SK-N-SH (cell line): ENCODE measurements at regions not wholly inside any gene's neighbourhood (a gene's known extent, or its start where the extent isn't known, plus 50 kb on each side); places are given as distances from the start of the nearest gene placed in this dataset.

ENCODE experiments used
- CTCF ChIA-PET: fragments of 300-600, 350-600 bp; formaldehyde crosslinking; extraction: SDS; loops from one replicate; lab custom pipeline; 2021; lab: Yijun Ruan, JAX
- POLR2A ChIA-PET: fragments of 350-600 bp; sonication (Branson Sonifier 250); formaldehyde crosslinking; extraction: SDS; loops from one replicate; lab custom pipeline; 2020; ENCODE audit warnings: antibody characterized with exemption, inconsistent platforms; lab: Yijun Ruan, JAX
- DNase-seq: peaks from one replicate; pipeline ENCODE4 v3.0.0; 2012
- H2AFZ ChIP-seq: fragments of 200-600 bp; sonication (generic); 2 replicates; pipeline ENCODE4 v1.8.1; 2016; ENCODE audit warnings: antibody characterized with exemption, mild to moderate bottlenecking, low read depth
- H3F3A ChIP-seq: fragments of 200-600 bp; sonication (generic); replicated peaks from 2 replicates; pipeline ENCODE3; 2016; ENCODE audit warnings: antibody characterized with exemption, mild to moderate bottlenecking; ENCODE audit not compliant: insufficient read depth
- H3K27ac ChIP-seq, 2 experiments: fragments of 200-500 bp in 1 of 2; fragments of 200-600 bp in 1 of 2; sonication (Bioruptor generic) in 1 of 2; sonication (generic), shearing (Covaris generic) in 1 of 2; 2 replicates each; pipeline versions ENCODE4 v1.5.1 to v1.6.1; 2014 to 2016; ENCODE audit warnings: low read depth in 2 of 2, inconsistent platforms in 1 of 2, low read length in 1 of 2, mild to moderate bottlenecking in 1 of 2, mixed read lengths in 1 of 2
- H3K27me3 ChIP-seq: fragments of 200-600 bp; sonication (generic), shearing (Covaris generic); 2 replicates; pipeline ENCODE4 v1.6.1; 2016; ENCODE audit warnings: mixed run types; ENCODE audit not compliant: insufficient read depth
- H3K36me3 ChIP-seq, 2 experiments: fragments of 200-500 bp in 1 of 2; fragments of 200-600 bp in 1 of 2; sonication (Bioruptor generic) in 1 of 2; sonication (generic) in 1 of 2; replicated peaks in 1 of 2; 2 replicates each; pipeline versions ENCODE3 to v1.5.1; 2014 to 2016; ENCODE audit warnings: low read length in 1 of 2, mild to moderate bottlenecking in 1 of 2; ENCODE audit not compliant: insufficient read depth in 2 of 2, control insufficient read depth in 1 of 2
- H3K4me1 ChIP-seq, 2 experiments: fragments of 200-500 bp in 1 of 2; fragments of 200-600 bp in 1 of 2; sonication (Bioruptor generic) in 1 of 2; sonication (generic), shearing (Covaris generic) in 1 of 2; 2 replicates each; pipeline versions ENCODE4 v1.5.1 to v1.6.1; 2014 to 2016; ENCODE audit warnings: low read depth in 1 of 2, low read length in 1 of 2, mixed run types in 1 of 2; ENCODE audit not compliant: insufficient read depth in 2 of 2, control insufficient read depth in 1 of 2
- H3K4me2 ChIP-seq: fragments of 200-600 bp; sonication (generic), shearing (Covaris generic); 2 replicates; pipeline ENCODE4 v1.6.1; 2017; ENCODE audit warnings: mixed run types
- H3K4me3 ChIP-seq, 2 experiments: fragments of 200-500 bp in 1 of 2; fragments of 200-600 bp in 1 of 2; sonication (Bioruptor generic) in 1 of 2; sonication (generic), shearing (Covaris generic) in 1 of 2; 2 replicates each; pipeline versions ENCODE4 v1.5.1 to v1.8.1; 2014 to 2016; ENCODE audit warnings: low read depth in 2 of 2, inconsistent platforms in 1 of 2, low read length in 1 of 2, mild to moderate bottlenecking in 1 of 2, mixed read lengths in 1 of 2, moderate library complexity in 1 of 2
- H3K79me2 ChIP-seq: fragments of 200-600 bp; sonication (generic); 2 replicates; pipeline ENCODE4 v1.8.1; 2017; ENCODE audit warnings: mild to moderate bottlenecking; ENCODE audit not compliant: insufficient read depth
- H3K9ac ChIP-seq: fragments of 200-600 bp; sonication (generic); 2 replicates; pipeline ENCODE4 v1.6.1; 2017; ENCODE audit warnings: mixed run types
- H3K9me2 ChIP-seq: fragments of 200-600 bp; sonication (generic); 2 replicates; pipeline ENCODE4 v1.6.1; 2017; ENCODE audit warnings: mixed run types
- H3K9me3 ChIP-seq: fragments of 200-600 bp; sonication (generic); 2 replicates; pipeline ENCODE4 v1.6.1; 2017; ENCODE audit warnings: mixed run types, mild to moderate bottlenecking, moderate library complexity
- H4K20me1 ChIP-seq: fragments of 200-600 bp; sonication (generic); 2 replicates; pipeline ENCODE4 v1.6.1; 2017; ENCODE audit warnings: mild to moderate bottlenecking, mixed run types; ENCODE audit not compliant: insufficient read depth
- CHD2 ChIP-seq: fragments of 150-350 bp; IDR thresholded peaks from 2 replicates; pipeline ENCODE4 v1.6.1; 2018; ENCODE audit warnings: low read length; ENCODE audit not compliant: partially characterized antibody
- EP300 ChIP-seq, 2 experiments: IDR thresholded peaks; 2 replicates each; pipeline versions ENCODE4 v1.4.0 to v1.6.1; 2012; ENCODE audit warnings: borderline replicate concordance in 1 of 2, low read depth in 1 of 2, low read length in 1 of 2
- EZH2phosphoT487 ChIP-seq: fragments of 200-600 bp; sonication (generic); IDR thresholded peaks from 2 replicates; pipeline ENCODE4 v1.6.1; 2017; ENCODE audit warnings: low read depth, mixed run types, mild to moderate bottlenecking, antibody characterized with exemption, moderate library complexity, borderline replicate concordance
- FOSL2 ChIP-seq: IDR thresholded peaks from 2 replicates; pipeline ENCODE4 v1.4.0; 2012; ENCODE audit warnings: low read depth, mild to moderate bottlenecking, moderate library complexity, borderline replicate concordance
- FOXM1 ChIP-seq: IDR thresholded peaks from 2 replicates; pipeline ENCODE4 v1.4.0; 2012; ENCODE audit warnings: low read depth, mild to moderate bottlenecking
- GATA2 ChIP-seq: sonication (generic); formaldehyde crosslinking; IDR thresholded peaks from 2 replicates; pipeline ENCODE4 v1.5.0; 2020; ENCODE audit warnings: mild to moderate bottlenecking, missing genetic modification reagents
- MEF2A ChIP-seq: IDR thresholded peaks from 2 replicates; pipeline ENCODE4 v1.4.0; 2012; ENCODE audit warnings: low read depth, borderline replicate concordance
- MXI1 ChIP-seq: IDR thresholded peaks from 2 replicates; pipeline ENCODE4 v1.6.1; 2012; ENCODE audit warnings: mild to moderate bottlenecking, low read depth, low read length, improper control_type of control experiment
- RCOR1 ChIP-seq: fragments of 150-350 bp; IDR thresholded peaks from 2 replicates; pipeline ENCODE4 v1.6.1; 2017; ENCODE audit warnings: antibody characterized with exemption, low read length
- REST ChIP-seq: IDR thresholded peaks from 2 replicates; pipeline ENCODE4 v1.6.1; 2012; ENCODE audit warnings: mild to moderate bottlenecking, low read depth, low read length, moderate library complexity
- RXRA ChIP-seq: IDR thresholded peaks from 2 replicates; pipeline ENCODE4 v1.4.0; 2012; ENCODE audit warnings: low read depth, mild to moderate bottlenecking, borderline replicate concordance
- TAF1 ChIP-seq: IDR thresholded peaks from 2 replicates; pipeline ENCODE4 v1.6.1; 2012; ENCODE audit warnings: low read depth, mild to moderate bottlenecking, low read length, moderate library complexity, borderline replicate concordance
- TEAD4 ChIP-seq: IDR thresholded peaks from 2 replicates; pipeline ENCODE4 v1.4.0; 2012; ENCODE audit warnings: mild to moderate bottlenecking, borderline replicate concordance; ENCODE audit not compliant: insufficient read depth
- USF1 ChIP-seq: IDR thresholded peaks from 2 replicates; pipeline ENCODE4 v1.4.0; 2012; ENCODE audit warnings: low read depth, borderline replicate concordance
- USF2 ChIP-seq: fragments of 150-350 bp; IDR thresholded peaks from 2 replicates; pipeline ENCODE4 v1.6.1; 2017; ENCODE audit warnings: antibody characterized with exemption, low read length, low read depth, borderline replicate concordance
- WGBS: methylation state at CpG from one replicate; pipeline ENCODE4 v1.1.6; 2017; ENCODE audit warnings: low lambda C conversion rate; 5-methylcytosine and 5-hydroxymethylcytosine counted together

GRCh38 chr10:111522551-111522950 lies 445.7 kb downstream of the ADRA2A start:
- H3K27me3 ChIP-seq, result no peaks in the 10 kb centered on the region
- no peak overlapping the region for H3K4me2 ChIP-seq
- no peaks in the 10 kb centered on the region for H3K79me2 ChIP-seq
- H3K27ac ChIP-seq, result no peak overlapping the region
- TF ChIP-seq GATA2 (CRISPR knock-in tag), result no peak
- TF ChIP-seq MXI1, result no peak
- TF ChIP-seq RCOR1, result no peak
- no peak for TF ChIP-seq REST
- no peak for TF ChIP-seq CHD2
- TF ChIP-seq USF2, result no peak
- no peak for TF ChIP-seq USF1
- no peak for TF ChIP-seq EZH2phosphoT487
- TF ChIP-seq FOXM1, result no peak
- no peak for TF ChIP-seq EP300 (IDR thresholded peaks at IDR 0.05; ENCODE audit: borderline replicate concordance in 1 of 2, low read depth in 1 of 2, low read length in 1 of 2)
- no peak for TF ChIP-seq TEAD4
- TF ChIP-seq MEF2A, result no peak
- TF ChIP-seq FOSL2, result no peak
- TF ChIP-seq RXRA, result no peak
- no peak for TF ChIP-seq TAF1
- H3K36me3 ChIP-seq, result no peaks in the 10 kb centered on the region
- no peak overlapping the region for H2AFZ ChIP-seq
- H3K4me3 ChIP-seq, result no peak overlapping the region
- POLR2A ChIA-PET, result no interaction called here
- no peaks in the 10 kb centered on the region for H3K9me3 ChIP-seq
- CTCF ChIA-PET, result interaction anchor here (1.0 to 1.4 kb wide), 2 partner anchors 39 kb away, joined by 3 read pairs; no protein-coding TSS in a partner anchor
- DNase-seq, result no peak
- H3F3A ChIP-seq, result no peaks in the 10 kb centered on the region
- no peaks in the 10 kb centered on the region for H4K20me1 ChIP-seq
- H3K9ac ChIP-seq, result no peak overlapping the region
- 25% methylated on average over 2 of the region's 2 CpGs for WGBS
- no peaks in the 10 kb centered on the region for H3K4me1 ChIP-seq
- H3K9me2 ChIP-seq, result no peaks in the 10 kb centered on the region
